ENCODE measurements at regions not wholly inside any gene's neighbourhood (a gene's known extent, or its start where the extent isn't known, plus 50 kb on each side); places are given as distances from the start of the nearest gene placed in this dataset.

GRCh38 chr7:53303781-53304180 lies 268.3 kb downstream of the POM121L12 start:
- DNase-seq = no peak
- Mint-ChIP-seq H3K27me3 (ENCODE audit: unreplicated experiment) (no peaks in the 10 kb centered on the region), H3K4me1 (ENCODE audit: low read depth, unreplicated experiment) (no peaks in the 10 kb centered on the region), H3K9me3 (ENCODE audit: low read depth, unreplicated experiment) (peaks cover 10% of the 10 kb centered on the region), H3K27ac (ENCODE audit: unreplicated experiment) (no peak overlapping the region), H3K36me3 (ENCODE audit: insufficient read depth, unreplicated experiment) (no peaks in the 10 kb centered on the region), H3K4me3 (ENCODE audit: low read depth, unreplicated experiment) (no peak overlapping the region)
- TF ChIP-seq CTCF (IDR thresholded peaks at IDR 0.05; ENCODE audit: unreplicated experiment) = no peak
- CTCF ChIA-PET = no interaction called here
- BruUV-seq (replicated peaks) = no TSS peak
- intact Hi-C loops (cut with micrococcal nuclease; ENCODE audit: unreplicated experiment) = no loop called here

- intact Hi-C loops (cut with micrococcal nuclease; ENCODE audit: unreplicated experiment) = no loop called here
- H3K4me1 Mint-ChIP-seq (ENCODE audit: low read depth, unreplicated experiment) = no peaks in the 10 kb centered on the region
- H3K4me3 Mint-ChIP-seq (ENCODE audit: low read depth, unreplicated experiment) = no peak overlapping the region
- no peak for TF ChIP-seq CTCF (IDR thresholded peaks at IDR 0.05; ENCODE audit: unreplicated experiment)
- peaks cover 28% of the 10 kb centered on the region for H3K9me3 Mint-ChIP-seq (ENCODE audit: low read depth, unreplicated experiment)
- no peaks in the 10 kb centered on the region for H3K27me3 Mint-ChIP-seq (ENCODE audit: unreplicated experiment)
- H3K36me3 Mint-ChIP-seq (ENCODE audit: insufficient read depth, unreplicated experiment) = no peaks in the 10 kb centered on the region
- no peak for DNase-seq
- BruUV-seq (replicated peaks) = no TSS peak
- CTCF ChIA-PET = no interaction called here
- H3K27ac Mint-ChIP-seq (ENCODE audit: unreplicated experiment) = no peak overlapping the region
These were observed 271.4 kb downstream of the POM121L12 start for GRCh38 chr7:53306846-53307245.

GRCh38 chr7:53311205-53311604 lies 275.8 kb downstream of the POM121L12 start:
- no peak for DNase-seq
- BruUV-seq (replicated peaks) = no TSS peak
- Mint-ChIP-seq H3K36me3 (ENCODE audit: insufficient read depth, unreplicated experiment) (no peaks in the 10 kb centered on the region), H3K27ac (ENCODE audit: unreplicated experiment) (no peak overlapping the region), H3K9me3 (ENCODE audit: low read depth, unreplicated experiment) (peaks cover 27% of the 10 kb centered on the region), H3K4me3 (ENCODE audit: low read depth, unreplicated experiment) (no peak overlapping the region), H3K4me1 (ENCODE audit: low read depth, unreplicated experiment) (no peaks in the 10 kb centered on the region), H3K27me3 (ENCODE audit: unreplicated experiment) (no peaks in the 10 kb centered on the region)
- no peak for TF ChIP-seq CTCF (IDR thresholded peaks at IDR 0.05; ENCODE audit: unreplicated experiment)
- intact Hi-C loops (cut with micrococcal nuclease; ENCODE audit: unreplicated experiment) = no loop called here
- CTCF ChIA-PET = no interaction called here

- CTCF ChIA-PET = no interaction called here
- H3K4me3 Mint-ChIP-seq (ENCODE audit: low read depth, unreplicated experiment) = no peak overlapping the region
- intact Hi-C loops (cut with micrococcal nuclease; ENCODE audit: unreplicated experiment) = no loop called here
- TF ChIP-seq CTCF (IDR thresholded peaks at IDR 0.05; ENCODE audit: unreplicated experiment) = no peak
- DNase-seq = no peak
- no peaks in the 10 kb centered on the region for H3K27me3 Mint-ChIP-seq (ENCODE audit: unreplicated experiment)
- no TSS peak for BruUV-seq (replicated peaks)
- H3K36me3 Mint-ChIP-seq (ENCODE audit: insufficient read depth, unreplicated experiment) = no peaks in the 10 kb centered on the region
- no peak overlapping the region for H3K27ac Mint-ChIP-seq (ENCODE audit: unreplicated experiment)
- no peaks in the 10 kb centered on the region for H3K4me1 Mint-ChIP-seq (ENCODE audit: low read depth, unreplicated experiment)
- H3K9me3 Mint-ChIP-seq (ENCODE audit: low read depth, unreplicated experiment) = peaks cover 15% of the 10 kb centered on the region
These were observed 280.5 kb downstream of the POM121L12 start for GRCh38 chr7:53315981-53316380.

- TF ChIP-seq CTCF (IDR thresholded peaks at IDR 0.05; ENCODE audit: unreplicated experiment) = no peak
- CTCF ChIA-PET = no interaction called here
- no peak overlapping the region for H3K4me3 Mint-ChIP-seq (ENCODE audit: low read depth, unreplicated experiment)
- DNase-seq = no peak
- H3K27me3 Mint-ChIP-seq (ENCODE audit: unreplicated experiment) = no peaks in the 10 kb centered on the region
- H3K9me3 Mint-ChIP-seq (ENCODE audit: low read depth, unreplicated experiment) = peaks cover 10% of the 10 kb centered on the region
- H3K27ac Mint-ChIP-seq (ENCODE audit: unreplicated experiment) = no peak overlapping the region
- BruUV-seq (replicated peaks) = no TSS peak
- no peaks in the 10 kb centered on the region for H3K4me1 Mint-ChIP-seq (ENCODE audit: low read depth, unreplicated experiment)
- H3K36me3 Mint-ChIP-seq (ENCODE audit: insufficient read depth, unreplicated experiment) = no peaks in the 10 kb centered on the region
- intact Hi-C loops (cut with micrococcal nuclease; ENCODE audit: unreplicated experiment) = no loop called here
These were observed 283.1 kb downstream of the POM121L12 start for GRCh38 chr7:53318566-53318965.

Data from Calu3 (cell line).